ENCODE measurements at regions not wholly inside any gene's neighbourhood (a gene's known extent, or its start where the extent isn't known, plus 50 kb on each side); places are given as distances from the start of the nearest gene placed in this dataset.

DNA sequence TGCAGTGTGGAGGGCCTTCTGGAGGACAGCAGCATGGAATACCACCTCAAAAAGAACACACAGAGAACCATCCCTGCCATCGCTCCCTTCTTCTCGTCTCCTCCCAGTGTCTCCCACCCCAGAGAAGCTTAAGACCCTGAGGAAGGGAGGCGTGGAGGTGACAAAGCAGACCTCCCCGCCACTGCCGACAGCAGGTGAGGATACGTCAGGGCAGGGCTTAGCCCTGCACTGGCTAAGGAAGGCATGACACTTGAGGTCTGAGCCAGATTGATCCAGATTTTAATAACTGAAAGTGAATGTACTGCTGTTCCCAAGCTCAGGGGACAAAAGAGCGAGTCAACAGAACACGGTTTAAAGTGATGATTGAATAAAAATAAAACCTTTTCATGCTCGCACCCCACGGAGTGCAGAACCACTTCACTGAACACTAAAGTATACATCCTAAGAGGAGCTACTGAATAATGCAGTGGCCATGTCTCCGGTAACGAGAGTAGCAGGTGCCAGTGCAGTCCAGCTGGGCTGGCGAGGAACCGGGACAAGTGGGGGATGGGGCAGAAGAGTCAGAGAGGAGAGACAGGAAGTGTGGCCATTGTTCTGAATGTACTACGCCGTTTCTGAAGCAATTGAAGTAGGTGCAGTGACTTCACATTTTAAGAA is 391.0 kb downstream of the CDH2 start:
- peaks cover 1% of the 10 kb centered on the region for H3K36me3 Mint-ChIP-seq
- DNase-seq (ENCODE audit: low spot score): no peak
- H3K4me1 ChIP-seq: peaks cover 18% of the 10 kb centered on the region
- no peak for TF ChIP-seq EZH2 (IDR thresholded peaks at IDR 0.05)
- TF ChIP-seq, protein P1, sequence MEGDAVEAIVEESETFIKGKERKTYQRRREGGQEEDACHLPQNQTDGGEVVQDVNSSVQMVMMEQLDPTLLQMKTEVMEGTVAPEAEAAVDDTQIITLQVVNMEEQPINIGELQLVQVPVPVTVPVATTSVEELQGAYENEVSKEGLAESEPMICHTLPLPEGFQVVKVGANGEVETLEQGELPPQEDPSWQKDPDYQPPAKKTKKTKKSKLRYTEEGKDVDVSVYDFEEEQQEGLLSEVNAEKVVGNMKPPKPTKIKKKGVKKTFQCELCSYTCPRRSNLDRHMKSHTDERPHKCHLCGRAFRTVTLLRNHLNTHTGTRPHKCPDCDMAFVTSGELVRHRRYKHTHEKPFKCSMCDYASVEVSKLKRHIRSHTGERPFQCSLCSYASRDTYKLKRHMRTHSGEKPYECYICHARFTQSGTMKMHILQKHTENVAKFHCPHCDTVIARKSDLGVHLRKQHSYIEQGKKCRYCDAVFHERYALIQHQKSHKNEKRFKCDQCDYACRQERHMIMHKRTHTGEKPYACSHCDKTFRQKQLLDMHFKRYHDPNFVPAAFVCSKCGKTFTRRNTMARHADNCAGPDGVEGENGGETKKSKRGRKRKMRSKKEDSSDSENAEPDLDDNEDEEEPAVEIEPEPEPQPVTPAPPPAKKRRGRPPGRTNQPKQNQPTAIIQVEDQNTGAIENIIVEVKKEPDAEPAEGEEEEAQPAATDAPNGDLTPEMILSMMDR (IDR thresholded peaks at IDR 0.05): no peak
- no peak for TF ChIP-seq EZH2phosphoT487 (IDR thresholded peaks at IDR 0.05)
- H2AFZ ChIP-seq (replicated peaks): peak overlapping the region; percentile 7
- peak overlapping the region; percentile 98 for H3K27ac Mint-ChIP-seq
- peaks cover 2% of the 10 kb centered on the region for H3K27me3 Mint-ChIP-seq (ENCODE audit: insufficient read depth, low read depth)
- H3K4me3 Mint-ChIP-seq: peak overlapping the region; percentile 36
- no peaks in the 10 kb centered on the region for H3K79me2 ChIP-seq (ENCODE audit: low read depth)
- H3K9me3 ChIP-seq (ENCODE audit: low read depth): no peaks in the 10 kb centered on the region
- no peak overlapping the region for H3K27ac ChIP-seq
- no peaks in the 10 kb centered on the region for H4K20me1 ChIP-seq (ENCODE audit: low read depth)
- H3K9ac ChIP-seq: no peak overlapping the region
- H3K9me3 Mint-ChIP-seq: peaks cover 9% of the 10 kb centered on the region
- no peaks in the 10 kb centered on the region for H3F3A ChIP-seq (ENCODE audit: low read depth)
- no peak overlapping the region for H3K4me2 ChIP-seq
- H3K4me3 ChIP-seq: no peak overlapping the region
- H3K36me3 ChIP-seq: no peaks in the 10 kb centered on the region
- H3K4me1 Mint-ChIP-seq: peaks cover 28% of the 10 kb centered on the region
- H3K27me3 ChIP-seq: no peaks in the 10 kb centered on the region

DNA sequence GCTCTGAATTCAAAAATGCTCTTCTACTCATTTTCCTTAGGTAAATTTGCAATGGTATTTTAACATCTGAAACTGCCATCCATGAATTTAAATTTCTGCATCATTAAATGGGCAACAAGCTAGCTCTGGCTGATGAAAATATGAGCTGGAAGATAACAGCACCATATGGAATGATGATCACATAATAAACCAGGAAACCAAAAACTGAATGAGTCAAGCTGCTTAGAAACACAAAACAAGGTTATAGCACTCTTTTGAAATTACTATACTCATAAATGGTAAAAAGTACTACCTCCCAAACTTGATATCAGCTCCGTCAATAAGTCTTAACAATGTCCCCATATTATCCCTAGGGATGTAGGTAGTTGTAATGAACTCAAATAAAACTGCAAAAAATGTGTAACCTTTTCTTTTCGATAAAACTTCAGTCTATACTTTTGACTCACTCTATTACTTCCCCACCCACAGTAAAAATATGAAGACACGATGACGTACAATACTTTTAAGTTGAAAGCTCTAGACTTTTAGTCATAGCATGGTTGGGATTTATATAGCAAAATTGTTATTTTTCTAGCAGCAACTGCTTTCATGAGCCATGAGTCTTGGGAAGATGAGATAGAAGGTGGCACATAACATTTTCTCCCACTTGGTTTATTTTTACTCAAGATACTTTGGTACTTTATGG is 396.7 kb downstream of the CDH2 start:
- H4K20me1 ChIP-seq (ENCODE audit: low read depth): no peaks in the 10 kb centered on the region
- no peak overlapping the region for H3K9ac ChIP-seq
- DNase-seq (ENCODE audit: low spot score): no peak
- Mint-ChIP-seq H3K9me3 (peaks cover 4% of the 10 kb centered on the region), H3K27ac (peak overlapping the region; percentile 18), H3K36me3 (no peaks in the 10 kb centered on the region), H3K27me3 (ENCODE audit: insufficient read depth, low read depth) (no peaks in the 10 kb centered on the region), H3K4me1 (peaks cover 20% of the 10 kb centered on the region), H3K4me3 (no peak overlapping the region)
- no peak overlapping the region for H3K4me3 ChIP-seq
- H3K79me2 ChIP-seq (ENCODE audit: low read depth): no peaks in the 10 kb centered on the region
- H3K27ac ChIP-seq: no peak overlapping the region
- H3F3A ChIP-seq (ENCODE audit: low read depth): peaks cover 25% of the 10 kb centered on the region
- no peaks in the 10 kb centered on the region for H3K27me3 ChIP-seq
- H3K36me3 ChIP-seq: no peaks in the 10 kb centered on the region
- H3K4me2 ChIP-seq: no peak overlapping the region
- peaks cover 35% of the 10 kb centered on the region for H3K4me1 ChIP-seq
- no peaks in the 10 kb centered on the region for H3K9me3 ChIP-seq (ENCODE audit: low read depth)
- H2AFZ ChIP-seq (replicated peaks): no peak overlapping the region
- TF ChIP-seq EZH2phosphoT487 (IDR thresholded peaks at IDR 0.05) (no peak), EZH2 (IDR thresholded peaks at IDR 0.05) (no peak)
- TF ChIP-seq, protein P1 (IDR thresholded peaks at IDR 0.05): no peak

DNA sequence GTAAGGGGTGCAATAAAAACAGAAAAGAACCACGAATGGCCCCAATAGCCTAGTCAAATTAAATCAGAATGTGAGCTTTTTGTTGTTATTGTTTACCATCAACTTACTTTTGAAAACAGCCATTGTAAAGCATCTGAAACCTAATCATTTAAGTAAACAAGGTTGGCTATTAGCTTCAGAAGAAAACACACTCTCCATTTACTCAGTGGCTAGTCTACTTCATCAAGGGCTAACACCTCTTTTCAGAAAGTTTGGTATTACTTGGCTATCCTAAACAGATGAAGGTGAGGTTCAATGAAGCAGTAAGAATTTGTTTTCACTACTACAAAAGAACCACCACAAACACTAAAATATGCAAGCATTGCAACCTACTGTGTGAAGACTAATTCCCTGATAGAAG is 398.0 kb downstream of the CDH2 start:
- Histone ChIP-seq H4K20me1 (ENCODE audit: low read depth) (no peaks in the 10 kb centered on the region), H3K36me3 (no peaks in the 10 kb centered on the region), H3K4me1 (peaks cover 39% of the 10 kb centered on the region), H2AFZ (replicated peaks) (no peak overlapping the region), H3K9me3 (ENCODE audit: low read depth) (no peaks in the 10 kb centered on the region), H3F3A (ENCODE audit: low read depth) (peaks cover 25% of the 10 kb centered on the region), H3K27me3 (no peaks in the 10 kb centered on the region), H3K27ac (peak overlapping the region; percentile 55), H3K4me2 (peak overlapping the region; percentile 63), H3K9ac (no peak overlapping the region), H3K79me2 (ENCODE audit: low read depth) (no peaks in the 10 kb centered on the region), H3K4me3 (peak overlapping the region; percentile 2)
- no peaks in the 10 kb centered on the region for H3K27me3 Mint-ChIP-seq (ENCODE audit: insufficient read depth, low read depth)
- H3K27ac Mint-ChIP-seq: peak overlapping the region; percentile 39
- peak; percentile 52 for DNase-seq (ENCODE audit: low spot score)
- H3K36me3 Mint-ChIP-seq: no peaks in the 10 kb centered on the region
- peaks cover 15% of the 10 kb centered on the region for H3K4me1 Mint-ChIP-seq
- H3K4me3 Mint-ChIP-seq: no peak overlapping the region
- H3K9me3 Mint-ChIP-seq: peaks cover 4% of the 10 kb centered on the region
- TF ChIP-seq EZH2phosphoT487 (IDR thresholded peaks at IDR 0.05): peak; percentile 77
- no peak for TF ChIP-seq EZH2 (IDR thresholded peaks at IDR 0.05)
- TF ChIP-seq, protein P1 (IDR thresholded peaks at IDR 0.05): no peak
